ENCODE measurements at regions not wholly inside any gene's neighbourhood (a gene's known extent, or its start where the extent isn't known, plus 50 kb on each side); places are given as distances from the start of the nearest gene placed in this dataset.
"Not testable (repeated sequence)": the region's sequence is repeated elsewhere in the genome, so short reads cannot be mapped to it uniquely, and the experiment has no call there.

DNA sequence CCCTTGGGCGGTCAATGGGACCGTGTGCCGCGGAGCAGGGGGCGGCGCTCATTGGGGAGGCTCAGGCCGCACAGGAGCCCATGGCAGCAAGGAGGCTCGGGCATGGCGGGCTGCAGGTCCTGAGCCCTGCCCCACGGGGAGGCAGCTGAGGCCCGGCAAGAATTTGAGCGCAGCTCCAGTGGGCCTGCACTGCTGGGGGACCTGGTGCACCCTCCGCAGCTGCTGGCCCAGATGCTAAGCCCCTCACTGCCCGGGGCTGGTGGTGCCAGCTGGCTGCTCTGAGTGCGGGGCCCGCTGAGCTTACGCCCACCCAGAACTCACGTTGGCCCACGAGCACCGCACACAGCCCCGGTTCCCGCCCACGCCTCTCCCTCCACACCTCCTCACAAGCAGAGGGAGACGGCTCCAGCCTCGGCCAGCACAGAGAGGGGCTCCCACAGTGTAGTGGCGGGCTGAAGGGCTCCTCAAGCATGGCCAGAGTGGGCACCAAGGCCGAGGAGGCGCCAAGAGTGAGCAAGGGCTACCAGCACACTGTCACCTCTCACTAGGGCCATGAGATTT, 141.1 kb upstream of the OR13F1 start:
- no peak for DNase-seq (ENCODE audit: extremely low spot score)
- POLR2A ChIA-PET = no interaction called here
- CTCF ChIA-PET = no interaction called here
- TF ChIP-seq ELF4 (IDR thresholded peaks at IDR 0.05) = no peak
- TF ChIP-seq BHLHE40 (IDR thresholded peaks at IDR 0.05; ENCODE audit: borderline replicate concordance) = no peak
- TF ChIP-seq ARNT (IDR thresholded peaks at IDR 0.05) = no peak
- TF ChIP-seq LEF1 (IDR thresholded peaks at IDR 0.05; ENCODE audit: borderline replicate concordance) = no peak
- TF ChIP-seq SUZ12 (IDR thresholded peaks at IDR 0.05) = no peak
- no peak for TF ChIP-seq SP1 (IDR thresholded peaks at IDR 0.05)
- TF ChIP-seq HDGF (IDR thresholded peaks at IDR 0.05; ENCODE audit: borderline replicate concordance) = no peak
- no peak for TF ChIP-seq NFRKB (IDR thresholded peaks at IDR 0.05)
- TF ChIP-seq TARDBP (IDR thresholded peaks at IDR 0.05) = no peak
- TF ChIP-seq, protein P1, sequence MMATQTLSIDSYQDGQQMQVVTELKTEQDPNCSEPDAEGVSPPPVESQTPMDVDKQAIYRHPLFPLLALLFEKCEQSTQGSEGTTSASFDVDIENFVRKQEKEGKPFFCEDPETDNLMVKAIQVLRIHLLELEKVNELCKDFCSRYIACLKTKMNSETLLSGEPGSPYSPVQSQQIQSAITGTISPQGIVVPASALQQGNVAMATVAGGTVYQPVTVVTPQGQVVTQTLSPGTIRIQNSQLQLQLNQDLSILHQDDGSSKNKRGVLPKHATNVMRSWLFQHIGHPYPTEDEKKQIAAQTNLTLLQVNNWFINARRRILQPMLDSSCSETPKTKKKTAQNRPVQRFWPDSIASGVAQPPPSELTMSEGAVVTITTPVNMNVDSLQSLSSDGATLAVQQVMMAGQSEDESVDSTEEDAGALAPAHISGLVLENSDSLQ (IDR thresholded peaks at IDR 0.05) = no peak
- TF ChIP-seq FOXK2 (IDR thresholded peaks at IDR 0.05) = no peak

DNA sequence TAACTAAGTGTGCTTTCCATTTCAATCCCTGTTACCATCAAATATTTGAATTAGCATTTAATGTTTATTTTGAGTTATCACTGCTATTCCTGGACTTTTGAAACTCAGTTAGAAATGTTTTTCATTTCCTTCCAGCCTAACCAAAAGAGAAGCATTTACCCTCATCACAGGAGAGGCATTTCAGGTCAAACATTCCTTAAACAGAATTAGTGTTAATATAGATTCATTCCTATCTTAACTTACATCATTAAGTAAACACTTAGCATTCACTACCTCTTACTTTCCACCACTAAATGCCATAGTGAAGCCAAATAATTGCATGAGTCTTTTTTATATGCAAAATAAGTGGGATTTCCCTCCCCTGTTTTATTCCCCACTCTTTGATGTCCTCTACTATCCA, 136.6 kb upstream of the OR13F1 start:
- CTCF ChIA-PET = no interaction called here

DNA sequence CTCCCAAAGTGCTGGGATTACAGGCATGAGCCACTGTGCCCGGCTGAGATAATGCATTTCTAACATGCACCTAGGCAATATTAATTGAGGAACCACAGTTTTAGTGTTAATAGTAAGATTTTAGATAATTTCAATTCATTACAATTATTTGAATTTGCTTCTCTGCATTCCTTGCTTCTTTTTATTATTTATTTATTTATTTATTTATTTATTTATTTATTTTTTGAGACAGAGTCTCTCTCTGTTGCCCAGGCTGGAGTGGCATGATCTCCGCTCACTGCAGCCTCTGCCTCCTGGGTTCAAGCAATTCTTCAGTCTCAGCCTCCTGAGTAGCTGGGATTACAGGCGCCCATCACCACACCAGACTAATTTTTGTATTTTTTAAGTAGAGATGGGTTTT, 135.7 kb upstream of the OR13F1 start:
- CTCF ChIA-PET; POLR2A ChIA-PET; DNase-seq (ENCODE audit: extremely low spot score): not testable (repeated sequence)

More for the DNA sequence above, 136.6 kb upstream of the OR13F1 start:
- TF ChIP-seq HDGF (IDR thresholded peaks at IDR 0.05; ENCODE audit: borderline replicate concordance) = no peak
- TF ChIP-seq SP1 (IDR thresholded peaks at IDR 0.05) = no peak
- no peak for TF ChIP-seq ZNF384 (IDR thresholded peaks at IDR 0.05)
- TF ChIP-seq L3MBTL2 (conservative IDR thresholded peaks at IDR 0.05) = no peak
- TF ChIP-seq BHLHE40 (IDR thresholded peaks at IDR 0.05; ENCODE audit: borderline replicate concordance) = no peak
- TF ChIP-seq CTBP1 (IDR thresholded peaks at IDR 0.05; ENCODE audit: borderline replicate concordance) = no peak
- TF ChIP-seq FOXM1 (IDR thresholded peaks at IDR 0.05; ENCODE audit: borderline replicate concordance) = no peak
- TF ChIP-seq SUZ12 (IDR thresholded peaks at IDR 0.05) = no peak
- no peak for TF ChIP-seq LEF1 (IDR thresholded peaks at IDR 0.05; ENCODE audit: borderline replicate concordance)
- no peak for TF ChIP-seq ELF4 (IDR thresholded peaks at IDR 0.05)
- TF ChIP-seq TARDBP (IDR thresholded peaks at IDR 0.05) = no peak
- no peak for TF ChIP-seq FOXA1 (IDR thresholded peaks at IDR 0.05)
- no peak for TF ChIP-seq FOXK2 (IDR thresholded peaks at IDR 0.05)
- no peak for DNase-seq (ENCODE audit: extremely low spot score)
- POLR2A ChIA-PET = no interaction called here

DNA sequence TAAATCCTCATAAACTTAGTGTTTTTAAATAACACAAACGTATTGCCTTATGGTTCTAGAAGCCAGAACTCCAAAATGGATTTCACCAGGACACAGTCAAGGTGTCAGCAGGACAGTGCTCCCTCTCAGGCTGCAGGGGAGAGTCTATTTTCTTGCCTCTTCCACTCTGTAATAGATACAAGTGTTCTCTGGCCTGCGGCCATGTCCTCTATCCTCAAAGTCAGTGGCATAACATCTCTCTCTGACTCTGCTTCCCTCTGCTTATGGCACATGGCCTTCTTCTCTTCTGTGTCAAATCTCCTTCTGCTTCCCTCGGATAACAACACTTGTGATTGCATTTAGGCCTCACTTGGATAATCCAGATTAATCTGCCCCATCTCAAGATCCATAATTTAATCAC, 129.4 kb upstream of the OR13F1 start:
- no peak for TF ChIP-seq FOXM1 (IDR thresholded peaks at IDR 0.05; ENCODE audit: borderline replicate concordance)
- TF ChIP-seq ZNF384 (IDR thresholded peaks at IDR 0.05) = no peak
- TF ChIP-seq NFRKB (IDR thresholded peaks at IDR 0.05) = no peak
- TF ChIP-seq FOXA1 (IDR thresholded peaks at IDR 0.05) = no peak
- no peak for TF ChIP-seq ARNT (IDR thresholded peaks at IDR 0.05)
- no peak for TF ChIP-seq L3MBTL2 (conservative IDR thresholded peaks at IDR 0.05)
- TF ChIP-seq TARDBP (IDR thresholded peaks at IDR 0.05) = no peak
- no peak for TF ChIP-seq SP1 (IDR thresholded peaks at IDR 0.05)
- no peak for TF ChIP-seq CTBP1 (IDR thresholded peaks at IDR 0.05; ENCODE audit: borderline replicate concordance)
- no peak for TF ChIP-seq HDGF (IDR thresholded peaks at IDR 0.05; ENCODE audit: borderline replicate concordance)
- no peak for TF ChIP-seq LEF1 (IDR thresholded peaks at IDR 0.05; ENCODE audit: borderline replicate concordance)
- ChIA-PET POLR2A (no interaction called here), CTCF (no interaction called here)
- DNase-seq (ENCODE audit: extremely low spot score) = no peak

DNA sequence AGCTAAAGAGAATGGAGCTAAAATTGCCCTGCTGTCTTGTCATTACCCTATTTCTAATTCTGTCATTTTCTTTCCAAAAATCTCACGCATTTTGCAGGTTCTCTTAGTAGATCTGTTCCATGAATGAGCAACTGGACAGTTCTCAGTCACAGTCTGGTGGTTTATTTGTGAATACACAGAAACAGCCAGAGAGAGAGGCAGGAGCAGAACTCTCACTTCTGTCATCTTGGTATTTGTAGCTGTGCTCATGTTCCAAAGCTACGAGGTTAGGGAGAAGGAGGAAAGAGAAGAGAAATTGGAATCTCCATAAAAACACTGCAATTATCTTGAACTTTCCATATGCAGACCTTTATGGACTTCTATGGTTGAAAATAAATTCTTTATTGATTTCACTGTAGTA, 118.0 kb upstream of the OR13F1 start:
- POLR2A ChIA-PET = no interaction called here

DNA sequence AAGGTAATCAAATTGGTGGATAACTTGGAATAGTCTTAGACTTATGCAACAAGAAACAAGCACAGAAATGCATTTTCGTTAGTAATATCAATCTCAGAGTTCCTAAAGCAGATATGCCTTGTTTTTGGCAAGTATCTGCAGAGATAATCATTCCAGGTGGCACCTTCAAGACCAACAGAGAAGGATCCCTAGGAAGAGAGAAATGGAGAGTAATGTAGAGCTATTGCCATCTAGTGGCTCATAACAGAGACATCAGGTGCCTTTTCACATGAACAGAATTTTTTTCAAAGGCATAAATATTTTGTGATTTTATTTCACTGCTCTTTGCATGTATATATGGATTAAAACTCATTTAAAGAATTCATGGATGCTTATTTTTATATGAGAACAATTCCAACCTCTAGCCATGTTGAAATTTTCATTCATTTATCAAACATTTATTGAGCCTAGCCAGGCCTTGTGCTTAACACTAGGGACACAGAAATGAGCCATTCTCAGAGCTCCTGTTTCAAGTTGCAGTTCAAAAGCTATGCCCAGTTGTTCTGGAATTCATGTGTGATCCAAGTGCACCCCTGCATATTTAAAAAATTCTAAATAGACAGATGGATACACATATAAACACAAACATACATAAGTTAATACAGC, 117.5 kb upstream of the OR13F1 start:
- CTCF ChIA-PET = interaction anchor here (0.9 kb wide), 1 partner anchor 276 kb away, joined by 4 read pairs; no protein-coding TSS in a partner anchor
- no peak for TF ChIP-seq HDGF (IDR thresholded peaks at IDR 0.05; ENCODE audit: borderline replicate concordance)
- TF ChIP-seq, protein P1 (IDR thresholded peaks at IDR 0.05) = no peak
- TF ChIP-seq BHLHE40 (IDR thresholded peaks at IDR 0.05; ENCODE audit: borderline replicate concordance) = no peak
- no peak for TF ChIP-seq CTBP1 (IDR thresholded peaks at IDR 0.05; ENCODE audit: borderline replicate concordance)
- no peak for TF ChIP-seq NFRKB (IDR thresholded peaks at IDR 0.05)
- no peak for TF ChIP-seq FOXA1 (IDR thresholded peaks at IDR 0.05)
- no peak for TF ChIP-seq SUZ12 (IDR thresholded peaks at IDR 0.05)
- no peak for TF ChIP-seq FOXK2 (IDR thresholded peaks at IDR 0.05)
- no peak for TF ChIP-seq ELF4 (IDR thresholded peaks at IDR 0.05)
- TF ChIP-seq FOXM1 (IDR thresholded peaks at IDR 0.05; ENCODE audit: borderline replicate concordance) = no peak
- POLR2A ChIA-PET = no interaction called here
- DNase-seq (ENCODE audit: extremely low spot score) = peak; percentile 30

More for the DNA sequence above, 118.0 kb upstream of the OR13F1 start:
- TF ChIP-seq NFRKB (IDR thresholded peaks at IDR 0.05) = no peak
- TF ChIP-seq FOXA1 (IDR thresholded peaks at IDR 0.05) = no peak
- no peak for TF ChIP-seq TARDBP (IDR thresholded peaks at IDR 0.05)
- DNase-seq (ENCODE audit: extremely low spot score) = no peak
- CTCF ChIA-PET = interaction anchor here (0.9 kb wide), 1 partner anchor 276 kb away, joined by 4 read pairs; no protein-coding TSS in a partner anchor

DNA sequence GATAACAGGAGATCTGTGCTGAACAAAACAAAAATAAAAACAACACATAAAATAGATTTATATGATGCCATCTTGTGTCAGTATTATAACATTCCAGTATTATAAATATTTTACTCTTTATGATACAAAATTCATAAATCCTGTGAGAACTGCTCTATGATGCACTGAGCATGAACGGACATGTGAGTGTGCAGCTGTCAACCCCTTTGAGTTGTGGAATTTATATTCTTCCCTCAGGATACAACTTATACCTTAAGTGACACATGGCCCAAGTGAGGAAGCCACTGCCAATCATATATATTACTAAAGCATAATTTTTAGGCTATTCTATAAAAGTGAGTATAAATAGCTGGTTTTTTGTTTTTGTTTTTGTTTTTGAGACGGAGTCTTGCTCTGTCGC, 116.0 kb upstream of the OR13F1 start:
- CTCF ChIA-PET = no interaction called here
- DNase-seq (ENCODE audit: extremely low spot score) = no peak
- TF ChIP-seq LEF1 (IDR thresholded peaks at IDR 0.05; ENCODE audit: borderline replicate concordance) (no peak), L3MBTL2 (conservative IDR thresholded peaks at IDR 0.05) (no peak), SP1 (IDR thresholded peaks at IDR 0.05) (no peak), BHLHE40 (IDR thresholded peaks at IDR 0.05; ENCODE audit: borderline replicate concordance) (no peak), ZNF384 (IDR thresholded peaks at IDR 0.05) (no peak), ELF4 (IDR thresholded peaks at IDR 0.05) (no peak), FOXM1 (IDR thresholded peaks at IDR 0.05; ENCODE audit: borderline replicate concordance) (no peak), HDGF (IDR thresholded peaks at IDR 0.05; ENCODE audit: borderline replicate concordance) (no peak), ARNT (IDR thresholded peaks at IDR 0.05) (no peak), NFRKB (IDR thresholded peaks at IDR 0.05) (no peak), TARDBP (IDR thresholded peaks at IDR 0.05) (no peak), SUZ12 (IDR thresholded peaks at IDR 0.05) (no peak), FOXK2 (IDR thresholded peaks at IDR 0.05) (no peak), CTBP1 (IDR thresholded peaks at IDR 0.05; ENCODE audit: borderline replicate concordance) (no peak), FOXA1 (IDR thresholded peaks at IDR 0.05) (no peak)
- TF ChIP-seq, protein P1 (IDR thresholded peaks at IDR 0.05) = no peak
- POLR2A ChIA-PET = no interaction called here
